SK-N-SH (cell line): ENCODE measurements at regions not wholly inside any gene's neighbourhood (a gene's known extent, or its start where the extent isn't known, plus 50 kb on each side); places are given as distances from the start of the nearest gene placed in this dataset.

Experiments used
- CTCF ChIA-PET: fragments of 300-600, 350-600 bp; formaldehyde crosslinking; extraction: SDS; loops from one replicate; lab custom pipeline; 2021; lab: Yijun Ruan, JAX
- POLR2A ChIA-PET: fragments of 350-600 bp; sonication (Branson Sonifier 250); formaldehyde crosslinking; extraction: SDS; loops from one replicate; lab custom pipeline; 2020; ENCODE audit warnings: antibody characterized with exemption, inconsistent platforms; lab: Yijun Ruan, JAX
- DNase-seq: peaks from one replicate; pipeline ENCODE4 v3.0.0; 2012
- H2AFZ ChIP-seq: fragments of 200-600 bp; sonication (generic); 2 replicates; pipeline ENCODE4 v1.8.1; 2016; ENCODE audit warnings: antibody characterized with exemption, mild to moderate bottlenecking, low read depth
- H3F3A ChIP-seq: fragments of 200-600 bp; sonication (generic); replicated peaks from 2 replicates; pipeline ENCODE3; 2016; ENCODE audit warnings: antibody characterized with exemption, mild to moderate bottlenecking; ENCODE audit not compliant: insufficient read depth
- H3K27ac ChIP-seq, 2 experiments: fragments of 200-500 bp in 1 of 2; fragments of 200-600 bp in 1 of 2; sonication (Bioruptor generic) in 1 of 2; sonication (generic), shearing (Covaris generic) in 1 of 2; 2 replicates each; pipeline versions ENCODE4 v1.5.1 to v1.6.1; 2014 to 2016; ENCODE audit warnings: low read depth in 2 of 2, inconsistent platforms in 1 of 2, low read length in 1 of 2, mild to moderate bottlenecking in 1 of 2, mixed read lengths in 1 of 2
- H3K27me3 ChIP-seq: fragments of 200-600 bp; sonication (generic), shearing (Covaris generic); 2 replicates; pipeline ENCODE4 v1.6.1; 2016; ENCODE audit warnings: mixed run types; ENCODE audit not compliant: insufficient read depth
- H3K36me3 ChIP-seq, 2 experiments: fragments of 200-500 bp in 1 of 2; fragments of 200-600 bp in 1 of 2; sonication (Bioruptor generic) in 1 of 2; sonication (generic) in 1 of 2; replicated peaks in 1 of 2; 2 replicates each; pipeline versions ENCODE3 to v1.5.1; 2014 to 2016; ENCODE audit warnings: low read length in 1 of 2, mild to moderate bottlenecking in 1 of 2; ENCODE audit not compliant: insufficient read depth in 2 of 2, control insufficient read depth in 1 of 2
- H3K4me1 ChIP-seq, 2 experiments: fragments of 200-500 bp in 1 of 2; fragments of 200-600 bp in 1 of 2; sonication (Bioruptor generic) in 1 of 2; sonication (generic), shearing (Covaris generic) in 1 of 2; 2 replicates each; pipeline versions ENCODE4 v1.5.1 to v1.6.1; 2014 to 2016; ENCODE audit warnings: low read depth in 1 of 2, low read length in 1 of 2, mixed run types in 1 of 2; ENCODE audit not compliant: insufficient read depth in 2 of 2, control insufficient read depth in 1 of 2
- H3K4me2 ChIP-seq: fragments of 200-600 bp; sonication (generic), shearing (Covaris generic); 2 replicates; pipeline ENCODE4 v1.6.1; 2017; ENCODE audit warnings: mixed run types
- H3K4me3 ChIP-seq, 2 experiments: fragments of 200-500 bp in 1 of 2; fragments of 200-600 bp in 1 of 2; sonication (Bioruptor generic) in 1 of 2; sonication (generic), shearing (Covaris generic) in 1 of 2; 2 replicates each; pipeline versions ENCODE4 v1.5.1 to v1.8.1; 2014 to 2016; ENCODE audit warnings: low read depth in 2 of 2, inconsistent platforms in 1 of 2, low read length in 1 of 2, mild to moderate bottlenecking in 1 of 2, mixed read lengths in 1 of 2, moderate library complexity in 1 of 2
- H3K79me2 ChIP-seq: fragments of 200-600 bp; sonication (generic); 2 replicates; pipeline ENCODE4 v1.8.1; 2017; ENCODE audit warnings: mild to moderate bottlenecking; ENCODE audit not compliant: insufficient read depth
- H3K9ac ChIP-seq: fragments of 200-600 bp; sonication (generic); 2 replicates; pipeline ENCODE4 v1.6.1; 2017; ENCODE audit warnings: mixed run types
- H3K9me2 ChIP-seq: fragments of 200-600 bp; sonication (generic); 2 replicates; pipeline ENCODE4 v1.6.1; 2017; ENCODE audit warnings: mixed run types
- H3K9me3 ChIP-seq: fragments of 200-600 bp; sonication (generic); 2 replicates; pipeline ENCODE4 v1.6.1; 2017; ENCODE audit warnings: mixed run types, mild to moderate bottlenecking, moderate library complexity
- H4K20me1 ChIP-seq: fragments of 200-600 bp; sonication (generic); 2 replicates; pipeline ENCODE4 v1.6.1; 2017; ENCODE audit warnings: mild to moderate bottlenecking, mixed run types; ENCODE audit not compliant: insufficient read depth
- CHD2 ChIP-seq: fragments of 150-350 bp; IDR thresholded peaks from 2 replicates; pipeline ENCODE4 v1.6.1; 2018; ENCODE audit warnings: low read length; ENCODE audit not compliant: partially characterized antibody
- EP300 ChIP-seq, 2 experiments: IDR thresholded peaks; 2 replicates each; pipeline versions ENCODE4 v1.4.0 to v1.6.1; 2012; ENCODE audit warnings: borderline replicate concordance in 1 of 2, low read depth in 1 of 2, low read length in 1 of 2
- FOXM1 ChIP-seq: IDR thresholded peaks from 2 replicates; pipeline ENCODE4 v1.4.0; 2012; ENCODE audit warnings: low read depth, mild to moderate bottlenecking
- GABPA ChIP-seq: IDR thresholded peaks from 2 replicates; pipeline ENCODE4 v1.4.0; 2012; ENCODE audit warnings: low read depth, mild to moderate bottlenecking
- GATA2 ChIP-seq: sonication (generic); formaldehyde crosslinking; IDR thresholded peaks from 2 replicates; pipeline ENCODE4 v1.5.0; 2020; ENCODE audit warnings: mild to moderate bottlenecking, missing genetic modification reagents
- IRF3 ChIP-seq: fragments of 150-350 bp; IDR thresholded peaks from 2 replicates; pipeline ENCODE4 v1.6.1; 2016; ENCODE audit warnings: mild to moderate bottlenecking, low read depth, low read length
- JUND ChIP-seq: IDR thresholded peaks from 2 replicates; pipeline ENCODE4 v1.4.0; 2012
- MAX ChIP-seq: IDR thresholded peaks from 2 replicates; pipeline ENCODE4 v1.4.0; 2012; ENCODE audit warnings: low read depth
- MEF2A ChIP-seq: IDR thresholded peaks from 2 replicates; pipeline ENCODE4 v1.4.0; 2012; ENCODE audit warnings: low read depth, borderline replicate concordance
- MXI1 ChIP-seq: IDR thresholded peaks from 2 replicates; pipeline ENCODE4 v1.6.1; 2012; ENCODE audit warnings: mild to moderate bottlenecking, low read depth, low read length, improper control_type of control experiment
- NFIC ChIP-seq: IDR thresholded peaks from 2 replicates; pipeline ENCODE4 v1.4.0; 2012; ENCODE audit warnings: borderline replicate concordance
- POLR2AphosphoS5 ChIP-seq: IDR thresholded peaks from 2 replicates; pipeline ENCODE4 v1.6.1; 2012; ENCODE audit warnings: low read depth, low read length
- RXRA ChIP-seq: IDR thresholded peaks from 2 replicates; pipeline ENCODE4 v1.4.0; 2012; ENCODE audit warnings: low read depth, mild to moderate bottlenecking, borderline replicate concordance
- SIN3A ChIP-seq: IDR thresholded peaks from 2 replicates; pipeline ENCODE4 v1.6.1; 2012; ENCODE audit warnings: low read depth, mild to moderate bottlenecking, low read length, moderate library complexity, borderline replicate concordance
- SMC3 ChIP-seq: IDR thresholded peaks from 2 replicates; pipeline ENCODE4 v1.6.1; 2012; ENCODE audit warnings: low read depth, low read length, improper control_type of control experiment
- TAF1 ChIP-seq: IDR thresholded peaks from 2 replicates; pipeline ENCODE4 v1.6.1; 2012; ENCODE audit warnings: low read depth, mild to moderate bottlenecking, low read length, moderate library complexity, borderline replicate concordance
- TCF12 ChIP-seq: IDR thresholded peaks from 2 replicates; pipeline ENCODE4 v1.4.0; 2012
- TEAD4 ChIP-seq: IDR thresholded peaks from 2 replicates; pipeline ENCODE4 v1.4.0; 2012; ENCODE audit warnings: mild to moderate bottlenecking, borderline replicate concordance; ENCODE audit not compliant: insufficient read depth
- USF1 ChIP-seq: IDR thresholded peaks from 2 replicates; pipeline ENCODE4 v1.4.0; 2012; ENCODE audit warnings: low read depth, borderline replicate concordance
- USF2 ChIP-seq: fragments of 150-350 bp; IDR thresholded peaks from 2 replicates; pipeline ENCODE4 v1.6.1; 2017; ENCODE audit warnings: antibody characterized with exemption, low read length, low read depth, borderline replicate concordance
- YY1 ChIP-seq: IDR thresholded peaks from 2 replicates; pipeline ENCODE4 v1.4.0; 2012; ENCODE audit warnings: low read depth, mild to moderate bottlenecking
- ZBTB33 ChIP-seq: IDR thresholded peaks from 2 replicates; pipeline ENCODE4 v1.4.0; 2012; ENCODE audit warnings: low read depth, borderline replicate concordance
- WGBS: methylation state at CpG from one replicate; pipeline ENCODE4 v1.1.6; 2017; ENCODE audit warnings: low lambda C conversion rate; 5-methylcytosine and 5-hydroxymethylcytosine counted together

- H3K36me3 ChIP-seq, result no peaks in the 10 kb centered on the region
- H3K4me3 ChIP-seq, result no peak overlapping the region
- DNase-seq, result peak; percentile 3
- no peaks in the 10 kb centered on the region for H4K20me1 ChIP-seq
- H2AFZ ChIP-seq, result no peak overlapping the region
- H3K9ac ChIP-seq, result no peak overlapping the region
- no peaks in the 10 kb centered on the region for H3K9me2 ChIP-seq
- WGBS, result 15% methylated on average over 2 of the region's 2 CpGs
- H3K4me2 ChIP-seq, result no peak overlapping the region
- POLR2A ChIA-PET, result no interaction called here
- no peak overlapping the region for H3K27ac ChIP-seq
- no peaks in the 10 kb centered on the region for H3K27me3 ChIP-seq
- H3K9me3 ChIP-seq, result no peaks in the 10 kb centered on the region
- H3K79me2 ChIP-seq, result no peaks in the 10 kb centered on the region
- no peaks in the 10 kb centered on the region for H3F3A ChIP-seq
- H3K4me1 ChIP-seq, result no peaks in the 10 kb centered on the region
- no peak for TF ChIP-seq GABPA
- TF ChIP-seq JUND, result no peak
- no peak for TF ChIP-seq TEAD4
- TF ChIP-seq TCF12, result no peak
- no peak for TF ChIP-seq IRF3
- TF ChIP-seq USF1, result no peak
- no peak for TF ChIP-seq SMC3
- TF ChIP-seq EP300 (IDR thresholded peaks at IDR 0.05; ENCODE audit: borderline replicate concordance in 1 of 2, low read depth in 1 of 2, low read length in 1 of 2), result no peak
- TF ChIP-seq ZBTB33, result no peak
- TF ChIP-seq FOXM1, result no peak
- no peak for TF ChIP-seq MEF2A
- TF ChIP-seq MXI1, result no peak
- TF ChIP-seq, all 33 proteins: peak for 0
- CTCF ChIA-PET, result interaction anchor here (1.4 kb wide), 1 partner anchor 13 kb away, joined by 3 read pairs; no protein-coding TSS in a partner anchor
Measured at GRCh38 chr2:154507186-154507585, 191.3 kb upstream of the KCNJ3 start.

- H3F3A ChIP-seq, result no peaks in the 10 kb centered on the region
- no peaks in the 10 kb centered on the region for H3K79me2 ChIP-seq
- H3K36me3 ChIP-seq, result no peaks in the 10 kb centered on the region
- H3K4me2 ChIP-seq, result no peak overlapping the region
- H3K27me3 ChIP-seq, result no peaks in the 10 kb centered on the region
- 31% methylated on average over 1 of the region's 1 CpG for WGBS
- no peak overlapping the region for H2AFZ ChIP-seq
- H3K4me1 ChIP-seq, result no peaks in the 10 kb centered on the region
- ChIA-PET CTCF (interaction anchor here (1.7 kb wide), 1 partner anchor 11 kb away, joined by 3 read pairs; no protein-coding TSS in a partner anchor), POLR2A (no interaction called here)
- H3K9me2 ChIP-seq, result no peaks in the 10 kb centered on the region
- no peaks in the 10 kb centered on the region for H4K20me1 ChIP-seq
- H3K27ac ChIP-seq, result no peak overlapping the region
- DNase-seq, result no peak
- no peak overlapping the region for H3K9ac ChIP-seq
- H3K9me3 ChIP-seq, result no peaks in the 10 kb centered on the region
- no peak overlapping the region for H3K4me3 ChIP-seq
- TF ChIP-seq NFIC, result no peak
- no peak for TF ChIP-seq TAF1
- no peak for TF ChIP-seq GATA2 (CRISPR knock-in tag)
- TF ChIP-seq SIN3A, result no peak
- TF ChIP-seq MXI1, result no peak
- TF ChIP-seq ZBTB33, result no peak
- TF ChIP-seq EP300 (IDR thresholded peaks at IDR 0.05; ENCODE audit: borderline replicate concordance in 1 of 2, low read depth in 1 of 2, low read length in 1 of 2), result no peak
- TF ChIP-seq USF2, result no peak
- TF ChIP-seq CHD2, result no peak
- no peak for TF ChIP-seq POLR2AphosphoS5
- no peak for TF ChIP-seq YY1
- TF ChIP-seq MAX, result no peak
- TF ChIP-seq RXRA, result no peak
- TF ChIP-seq JUND, result no peak
Measured at GRCh38 chr2:154518872-154519271, 179.6 kb upstream of the KCNJ3 start.
